ENCODE measurements at regions not wholly inside any gene's neighbourhood (a gene's known extent, or its start where the extent isn't known, plus 50 kb on each side); places are given as distances from the start of the nearest gene placed in this dataset.

- Histone ChIP-seq H3K79me1 (ENCODE audit: low read depth, low read length) (no peaks in the 10 kb centered on the region), H4K20me1 (replicated peaks in 1 of 2; ENCODE audit: control insufficient read depth in 1 of 2, insufficient read depth in 2 of 2, low read length in 2 of 2) (no peaks in the 10 kb centered on the region), H3K9ac (replicated peaks in 1 of 4; ENCODE audit: extremely low read depth in 1 of 4, low read depth in 3 of 4, low read length in 3 of 4) (no peak overlapping the region), H2AFZ (ENCODE audit: low read length) (no peak overlapping the region), H3K27me3 (replicated peaks in 1 of 4; ENCODE audit: control insufficient read depth in 3 of 4, extremely low read depth in 1 of 4, insufficient read depth in 3 of 4, low read length in 3 of 4) (no peaks in the 10 kb centered on the region), H3K9me3 (ENCODE audit: insufficient read depth in 2 of 2, low read depth in 1 of 2, low read length in 1 of 2) (no peaks in the 10 kb centered on the region), H3K23me2 (ENCODE audit: low read depth, low read length) (no peaks in the 10 kb centered on the region), H3K14ac (ENCODE audit: insufficient read length) (no peak overlapping the region), H3K36me3 (ENCODE audit: control insufficient read depth in 2 of 4, insufficient read depth in 4 of 4, low read length in 3 of 4) (no peaks in the 10 kb centered on the region), H4K5ac (ENCODE audit: insufficient read length, low read depth, low read length) (no peak overlapping the region), H3K23ac (ENCODE audit: insufficient read length) (no peak overlapping the region), H2BK5ac (ENCODE audit: low read depth, low read length) (no peak overlapping the region), H3K4ac (replicated peaks; ENCODE audit: insufficient read length, low read depth, low read length) (no peak overlapping the region), H3K18ac (ENCODE audit: extremely low read depth, low read length) (no peak overlapping the region), H3K4me1 (replicated peaks in 1 of 4; ENCODE audit: control insufficient read depth in 3 of 4, insufficient read depth in 4 of 4, low read length in 3 of 4) (no peaks in the 10 kb centered on the region), H3K27ac (ENCODE audit: low read depth, low read length) (no peak overlapping the region), H4K91ac (replicated peaks; ENCODE audit: insufficient read length, low read length) (no peak overlapping the region), H2AK5ac (ENCODE audit: low read depth, low read length) (no peak overlapping the region), H2BK120ac (replicated peaks; ENCODE audit: low read depth, low read length) (no peak overlapping the region), H2BK20ac (ENCODE audit: low read length) (no peak overlapping the region), H2BK15ac (ENCODE audit: low read length) (no peak overlapping the region), H3K56ac (replicated peaks; ENCODE audit: insufficient read length, low read depth, low read length) (no peak overlapping the region), H3K4me3 (ENCODE audit: extremely low read depth in 1 of 4, insufficient read depth in 2 of 4, low read depth in 3 of 4, low read length in 4 of 4) (no peak overlapping the region), H3K79me2 (ENCODE audit: control insufficient read depth in 1 of 2, insufficient read depth in 2 of 2, low read length in 2 of 2) (no peaks in the 10 kb centered on the region), H4K8ac (ENCODE audit: extremely low read depth, insufficient read depth, low read length) (no peak overlapping the region), H3K4me2 (ENCODE audit: insufficient read depth in 1 of 2, low read depth in 2 of 2, low read length in 2 of 2) (no peak overlapping the region), H2BK12ac (ENCODE audit: low read depth, low read length) (0 out of 2 replicates have a peak overlapping the region, but pooled peaks have one; percentile 60)
- POLR2A ChIA-PET (ENCODE audit: partially characterized antibody) = interaction anchor here (0.6 kb wide), 1 partner anchor 147 kb away, joined by 3 read pairs; no protein-coding TSS in a partner anchor
- CTCF ChIA-PET (ENCODE audit: partially characterized antibody) = interaction anchor here (0.6 to 0.7 kb wide), 2 partner anchors 142 to 996 kb away, joined by 3 read pairs; no protein-coding TSS in a partner anchor
- TF ChIP-seq SP1 (IDR thresholded peaks at IDR 0.05; ENCODE audit: low read depth, low read length) (no peak), HDAC2 (IDR thresholded peaks at IDR 0.05; ENCODE audit: borderline replicate concordance in 1 of 2, low read depth in 2 of 2, low read length in 2 of 2) (no peak), POLR2AphosphoS5 (IDR thresholded peaks at IDR 0.05; ENCODE audit: low read depth, low read length) (no peak), ASH2L (IDR thresholded peaks at IDR 0.05; ENCODE audit: low read length) (no peak), CHD2 (IDR thresholded peaks at IDR 0.05; ENCODE audit: low read length) (no peak), USF2 (IDR thresholded peaks at IDR 0.05; ENCODE audit: low read length) (no peak), SIN3A (conservative IDR thresholded peaks at IDR 0.05 in 1 of 2, IDR thresholded peaks at IDR 0.05 in 1 of 2; ENCODE audit: low read depth in 1 of 2, low read length in 2 of 2) (no peak), CBX8 (IDR thresholded peaks at IDR 0.05; ENCODE audit: borderline replicate concordance, low read depth, low read length) (no peak), PHF8 (conservative IDR thresholded peaks at IDR 0.05; ENCODE audit: low read depth, low read length) (no peak), TAF7 (optimal IDR thresholded peaks at IDR 0.05; ENCODE audit: borderline replicate concordance, low read depth, low read length) (no peak)
- DNase-seq (ENCODE audit: low read depth in 1 of 2, low spot score in 2 of 2) (no peak), FAIRE-seq (no peak)
- WGBS, 2 experiments (ENCODE audit: extremely low coverage in 1 of 2, insufficient coverage in 1 of 2, insufficient read length in 1 of 2, insufficient replicate concordance in 2 of 2, low coverage in 1 of 2, low lambda C conversion rate in 2 of 2, missing lambda C conversion rate in 1 of 2) = 79% methylated on average over 11 of the region's 11 CpGs; no CpG with 5 or more reads in 1 of the 2 experiments
These were observed 62.9 kb upstream of the CLDN5 start for GRCh38 chr22:19586922-19587684.

Measured in H1 (cell line).